Mesendoderm (in vitro differentiated cells): ENCODE measurements at regions not wholly inside any gene's neighbourhood (a gene's known extent, or its start where the extent isn't known, plus 50 kb on each side); places are given as distances from the start of the nearest gene placed in this dataset.

Experiments used
- DNase-seq: peaks from one replicate; pipeline ENCODE4 v3.0.0; 2013
- H2AK5ac ChIP-seq: 2 replicates; pipeline ENCODE4 v1.6.1; 2013; ENCODE audit warnings: low read length, inconsistent platforms
- H2BK120ac ChIP-seq: 2 replicates; pipeline ENCODE4 v1.6.1; 2013; ENCODE audit warnings: low read depth, mild to moderate bottlenecking, low read length, moderate library complexity, mixed read lengths
- H2BK15ac ChIP-seq: replicated peaks from 2 replicates; pipeline ENCODE4 v1.6.1; 2013; ENCODE audit warnings: low read depth, mild to moderate bottlenecking, moderate library complexity
- H2BK5ac ChIP-seq: 2 replicates; pipeline ENCODE4 v1.6.1; 2013; ENCODE audit warnings: low read length, inconsistent platforms
- H3K18ac ChIP-seq: 2 replicates; pipeline ENCODE4 v1.6.1; 2013; ENCODE audit warnings: mild to moderate bottlenecking, low read length, mixed read lengths
- H3K23ac ChIP-seq: one replicate; pipeline ENCODE4 v1.6.1; 2013; ENCODE audit warnings: low read length
- H3K27ac ChIP-seq: 2 replicates; pipeline ENCODE4 v1.5.1; 2013; ENCODE audit warnings: low read depth, mild to moderate bottlenecking, inconsistent platforms, low read length, moderate library complexity
- H3K27me3 ChIP-seq: 2 replicates; pipeline ENCODE4 v1.6.1; 2013; ENCODE audit warnings: low read length, control low read depth, mild to moderate bottlenecking, inconsistent platforms; ENCODE audit not compliant: insufficient read depth, poor library complexity
- H3K36me3 ChIP-seq: 2 replicates; pipeline ENCODE4 v1.6.1; 2013; ENCODE audit warnings: low read length, inconsistent platforms; ENCODE audit not compliant: control insufficient read depth, insufficient read depth
- H3K4ac ChIP-seq: one replicate; pipeline ENCODE4 v1.6.1; 2013; ENCODE audit warnings: low read depth, mild to moderate bottlenecking, low read length, moderate library complexity
- H3K4me1 ChIP-seq: 2 replicates; pipeline ENCODE4 v1.6.1; 2013; ENCODE audit warnings: low read depth, low read length, inconsistent platforms; ENCODE audit not compliant: control insufficient read depth
- H3K4me2 ChIP-seq: 2 replicates; pipeline ENCODE4 v1.6.1; 2013; ENCODE audit warnings: low read length
- H3K4me3 ChIP-seq: 2 replicates; pipeline ENCODE4 v1.5.1; 2013; ENCODE audit warnings: mild to moderate bottlenecking, low read length
- H3K56ac ChIP-seq: one replicate; pipeline ENCODE4 v1.6.1; 2013; ENCODE audit warnings: low read length
- H3K79me1 ChIP-seq: 2 replicates; pipeline ENCODE4 v1.6.1; 2013; ENCODE audit warnings: low read length, inconsistent platforms
- H3K79me2 ChIP-seq: 2 replicates; pipeline ENCODE4 v1.6.1; 2013; ENCODE audit warnings: mild to moderate bottlenecking, low read length; ENCODE audit not compliant: control insufficient read depth, insufficient read depth
- H3K9ac ChIP-seq: 2 replicates; pipeline ENCODE4 v1.6.1; 2013; ENCODE audit warnings: low read length, inconsistent platforms
- H4K5ac ChIP-seq: one replicate; pipeline ENCODE4 v1.6.1; 2013; ENCODE audit warnings: low read length
- H4K8ac ChIP-seq: one replicate; pipeline ENCODE4 v1.6.1; 2013; ENCODE audit warnings: low read depth, mild to moderate bottlenecking, control low read depth, low read length, moderate library complexity
- WGBS: extraction: QIAGEN DNeasy Blood & Tissue Kit; methylation state at CpG from one replicate; pipeline ENCODE4 v1.1.7; 2013; ENCODE audit warnings: low lambda C conversion rate, missing lambda C conversion rate; ENCODE audit not compliant: insufficient coverage; ENCODE audit errors: extremely low coverage; 5-methylcytosine and 5-hydroxymethylcytosine counted together

DNA sequence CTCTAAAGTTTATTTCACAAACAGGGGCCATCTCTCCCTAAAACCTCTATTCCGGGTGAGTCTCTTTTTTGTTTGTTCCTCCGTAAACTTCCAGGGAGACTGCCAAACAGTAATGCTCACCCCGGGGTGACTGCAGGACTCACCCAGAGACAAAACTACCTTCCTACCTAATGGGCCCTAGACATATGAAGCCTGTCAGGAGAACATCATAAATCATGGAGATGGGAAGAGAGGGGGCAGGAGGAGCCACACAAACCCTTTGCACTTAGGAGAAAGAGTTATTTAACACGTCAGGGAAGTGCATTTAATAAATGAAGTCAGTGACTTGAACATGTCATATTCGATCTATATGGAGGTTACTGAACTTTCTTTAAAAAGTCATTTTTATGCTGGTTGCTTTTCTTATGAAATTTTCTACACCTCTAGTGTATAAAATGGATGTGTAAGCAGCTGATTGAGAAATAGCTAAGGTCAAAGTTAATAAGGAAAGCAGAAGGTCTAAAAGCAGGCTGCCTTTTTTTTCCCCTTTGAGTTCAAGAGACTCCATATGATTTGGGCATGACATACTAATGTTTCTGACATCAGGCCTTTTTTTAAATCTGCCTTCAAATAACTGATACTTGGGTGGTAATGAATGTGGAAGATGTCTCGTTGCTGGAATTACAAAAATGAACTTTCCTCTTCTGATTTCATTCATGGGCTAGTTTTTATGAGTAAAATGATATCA lies 286.9 kb upstream of the USP25 start:
- H2AK5ac ChIP-seq: no peak overlapping the region
- no peak overlapping the region for H3K27ac ChIP-seq
- H4K5ac ChIP-seq: no peak overlapping the region
- no peaks in the 10 kb centered on the region for H3K27me3 ChIP-seq
- no peaks in the 10 kb centered on the region for H3K79me2 ChIP-seq
- no peak overlapping the region for H3K9ac ChIP-seq
- H3K4me3 ChIP-seq: no peak overlapping the region
- no peak overlapping the region for H2BK120ac ChIP-seq
- H3K18ac ChIP-seq: no peak overlapping the region
- WGBS: no CpG with 5 or more reads among the region's 6 CpGs
- no peak overlapping the region for H2BK5ac ChIP-seq
- no peak overlapping the region for H4K8ac ChIP-seq
- H3K4ac ChIP-seq: no peak overlapping the region
- no peak overlapping the region for H3K4me2 ChIP-seq
- H3K4me1 ChIP-seq: peaks cover 2% of the 10 kb centered on the region
- no peak overlapping the region for H2BK15ac ChIP-seq
- H3K23ac ChIP-seq: no peak overlapping the region
- no peak for DNase-seq
- H3K79me1 ChIP-seq: no peaks in the 10 kb centered on the region
- H3K56ac ChIP-seq: no peak overlapping the region
- no peaks in the 10 kb centered on the region for H3K36me3 ChIP-seq

DNA sequence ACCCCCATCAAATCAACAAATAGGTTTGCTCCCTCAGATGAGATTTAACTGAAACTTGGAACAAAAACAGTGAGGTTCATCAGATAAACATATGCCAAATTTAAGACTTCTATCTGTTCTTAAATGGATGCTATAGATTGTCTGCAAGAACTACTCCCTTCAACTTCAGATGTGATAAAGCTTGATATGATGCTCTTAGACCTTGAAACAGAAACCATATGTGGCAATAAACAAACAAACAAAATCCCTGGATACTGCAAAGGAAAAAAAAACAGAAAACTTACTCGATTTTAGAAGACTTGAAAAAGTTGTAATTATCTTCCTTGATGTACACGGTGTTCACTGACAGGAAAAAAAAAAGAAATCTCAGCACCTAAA lies 286.1 kb upstream of the USP25 start:
- H3K9ac ChIP-seq: no peak overlapping the region
- H3K36me3 ChIP-seq: no peaks in the 10 kb centered on the region

DNA sequence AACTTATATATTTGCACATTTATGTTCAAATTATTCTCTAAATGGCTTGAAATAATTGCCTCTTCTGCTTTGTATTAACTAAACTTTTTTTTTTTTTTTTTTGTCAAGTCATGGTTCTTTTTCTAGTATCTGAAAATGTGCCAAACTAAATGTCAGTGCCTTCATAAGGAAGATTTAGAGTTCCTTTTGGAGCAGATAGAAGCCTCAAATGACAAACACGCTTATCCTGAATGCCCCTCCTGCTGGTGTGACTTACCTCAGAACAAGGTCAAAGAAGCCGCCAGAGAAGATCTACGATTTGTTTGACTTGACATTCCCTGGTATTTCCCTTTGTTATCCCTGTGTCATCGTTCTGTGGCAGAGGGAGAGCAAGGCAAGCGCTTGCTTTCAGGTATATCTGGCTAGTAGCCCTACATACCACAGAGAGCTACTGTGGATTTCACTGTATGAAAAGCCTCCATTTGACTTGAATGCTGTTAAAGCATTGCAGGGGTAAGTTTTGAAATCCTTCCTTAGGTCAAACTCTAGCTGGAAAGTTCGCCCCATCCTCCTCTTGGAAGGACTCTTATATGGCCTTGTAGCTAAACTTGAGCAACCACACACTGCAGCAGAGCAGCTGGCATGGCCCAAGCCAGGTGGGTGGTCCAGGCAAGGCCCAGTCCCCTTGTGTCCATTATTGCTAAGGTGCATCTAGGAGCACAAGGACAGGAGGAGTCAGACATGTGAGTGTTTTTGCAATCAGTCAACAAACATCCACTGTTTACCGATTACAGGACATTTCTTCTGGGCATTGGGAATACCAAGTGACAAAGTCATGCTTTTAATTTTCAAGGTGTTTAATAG lies 285.4 kb upstream of the USP25 start:
- Histone ChIP-seq H3K56ac (no peak overlapping the region), H4K5ac (no peak overlapping the region), H3K4me3 (no peak overlapping the region), H3K79me1 (no peaks in the 10 kb centered on the region), H3K27ac (no peak overlapping the region), H3K79me2 (no peaks in the 10 kb centered on the region), H3K9ac (no peak overlapping the region), H3K18ac (no peak overlapping the region), H3K23ac (no peak overlapping the region), H2AK5ac (peak overlapping the region; percentile 63), H3K36me3 (no peaks in the 10 kb centered on the region), H3K4me2 (no peak overlapping the region), H3K4me1 (peaks cover 2% of the 10 kb centered on the region), H3K4ac (no peak overlapping the region), H2BK120ac (no peak overlapping the region), H2BK15ac (no peak overlapping the region), H4K8ac (no peak overlapping the region), H3K27me3 (no peaks in the 10 kb centered on the region), H2BK5ac (no peak overlapping the region)
- peak; percentile 83 for DNase-seq
- WGBS: no CpG with 5 or more reads among the region's 7 CpGs

More for the DNA sequence above, 286.1 kb upstream of the USP25 start:
- H3K4ac ChIP-seq: no peak overlapping the region
- no peak for DNase-seq
- no peak overlapping the region for H2BK120ac ChIP-seq
- H3K18ac ChIP-seq: no peak overlapping the region
- H4K8ac ChIP-seq: no peak overlapping the region
- no peak overlapping the region for H2AK5ac ChIP-seq
- no peak overlapping the region for H2BK5ac ChIP-seq
- WGBS: no CpG with 5 or more reads among the region's 2 CpGs
- no peak overlapping the region for H3K56ac ChIP-seq
- H3K79me1 ChIP-seq: no peaks in the 10 kb centered on the region
- no peak overlapping the region for H3K23ac ChIP-seq
- no peak overlapping the region for H4K5ac ChIP-seq
- H3K4me2 ChIP-seq: no peak overlapping the region
- no peak overlapping the region for H3K4me3 ChIP-seq
- H3K79me2 ChIP-seq: no peaks in the 10 kb centered on the region
- H3K27me3 ChIP-seq: no peaks in the 10 kb centered on the region
- H2BK15ac ChIP-seq: no peak overlapping the region
- peaks cover 2% of the 10 kb centered on the region for H3K4me1 ChIP-seq
- H3K27ac ChIP-seq: no peak overlapping the region

DNA sequence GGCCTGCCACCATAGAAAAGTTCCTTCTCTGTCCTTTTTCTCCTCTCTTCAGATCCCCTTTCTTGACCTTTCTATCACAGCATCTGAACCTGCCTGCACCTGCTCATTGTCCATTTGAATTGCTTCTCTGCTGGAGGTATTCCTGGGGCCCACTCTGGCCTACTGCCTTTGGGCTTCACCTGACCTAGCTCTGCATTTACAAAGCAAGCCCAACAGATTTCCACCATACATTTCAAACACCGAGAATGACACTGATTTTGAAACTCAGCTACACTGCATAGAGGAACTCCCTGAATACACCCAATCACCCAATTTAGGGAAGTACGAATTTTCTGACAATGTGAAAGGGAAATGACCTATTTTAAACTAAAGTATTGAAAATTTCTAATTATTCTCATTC lies 284.5 kb upstream of the USP25 start:
- no peaks in the 10 kb centered on the region for H3K36me3 ChIP-seq
- H3K27me3 ChIP-seq: no peaks in the 10 kb centered on the region
- no peak overlapping the region for H3K27ac ChIP-seq
- H2BK120ac ChIP-seq: no peak overlapping the region
- H4K5ac ChIP-seq: no peak overlapping the region
- H2BK5ac ChIP-seq: no peak overlapping the region
- H4K8ac ChIP-seq: no peak overlapping the region
- H3K56ac ChIP-seq: no peak overlapping the region
- H3K79me2 ChIP-seq: no peaks in the 10 kb centered on the region
- no peak overlapping the region for H2BK15ac ChIP-seq
- no peak overlapping the region for H3K4me3 ChIP-seq
- no peak overlapping the region for H3K4me2 ChIP-seq
- no peaks in the 10 kb centered on the region for H3K79me1 ChIP-seq
- no peak for DNase-seq
- no peak overlapping the region for H3K4ac ChIP-seq
- no peak overlapping the region for H3K9ac ChIP-seq
- H2AK5ac ChIP-seq: no peak overlapping the region
- WGBS: no CpG with 5 or more reads among the region's 2 CpGs
- no peak overlapping the region for H3K23ac ChIP-seq
- peaks cover 2% of the 10 kb centered on the region for H3K4me1 ChIP-seq
- no peak overlapping the region for H3K18ac ChIP-seq

DNA sequence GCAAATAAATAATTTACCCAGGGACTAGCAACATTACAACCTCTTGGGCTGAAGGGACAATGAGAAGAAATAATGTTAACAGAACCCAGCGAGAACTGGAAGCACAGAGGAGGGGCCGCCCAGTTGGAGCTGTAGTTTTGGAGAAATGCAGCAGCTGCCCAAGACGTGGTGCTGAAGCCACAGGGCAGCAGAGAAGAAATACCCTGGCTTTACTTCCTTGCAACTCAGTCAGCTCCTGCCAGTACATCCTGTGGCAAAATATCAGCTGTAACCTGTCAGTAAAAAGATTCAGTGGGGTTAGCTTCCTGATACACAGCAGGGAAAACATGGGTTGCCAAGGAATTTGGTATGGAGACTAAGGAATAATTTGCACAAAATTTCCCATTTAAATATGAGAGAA lies 283.6 kb upstream of the USP25 start:
- Histone ChIP-seq H4K5ac (no peak overlapping the region), H3K9ac (no peak overlapping the region), H3K36me3 (no peaks in the 10 kb centered on the region), H2BK5ac (no peak overlapping the region), H3K79me2 (no peaks in the 10 kb centered on the region), H3K18ac (no peak overlapping the region), H3K27ac (no peak overlapping the region), H3K4me1 (peaks cover 2% of the 10 kb centered on the region), H2BK120ac (no peak overlapping the region), H3K27me3 (no peaks in the 10 kb centered on the region), H3K23ac (no peak overlapping the region), H4K8ac (no peak overlapping the region), H3K4me3 (no peak overlapping the region), H3K4me2 (no peak overlapping the region), H3K79me1 (no peaks in the 10 kb centered on the region), H2BK15ac (no peak overlapping the region), H2AK5ac (no peak overlapping the region), H3K4ac (no peak overlapping the region), H3K56ac (no peak overlapping the region)
- WGBS: no CpG with 5 or more reads among the region's 3 CpGs
- DNase-seq: no peak
